Peyer's patch (tissue), 4 donors: ENCODE measurements at regions not wholly inside any gene's neighbourhood (a gene's known extent, or its start where the extent isn't known, plus 50 kb on each side); places are given as distances from the start of the nearest gene placed in this dataset.
"Not testable (repeated sequence)": the region's sequence is repeated elsewhere in the genome, so short reads cannot be mapped to it uniquely, and the experiment has no call there.

Experiments used
- POLR2A ChIP-seq, 2 donors: fragments of 450-650 bp; IDR thresholded peaks; one replicate each; pipeline ENCODE4 v1.5.1; 2017; ENCODE audit warnings: antibody characterized with exemption in 2 of 2, mild to moderate bottlenecking in 2 of 2, moderate library complexity in 2 of 2
- TF ChIP-seq, protein P1 (sequence below), 6 experiments: fragments of 450-650 bp in 4 of 6; fragments of 200-600 bp in 2 of 6; sonication (generic) in 1 of 6; IDR thresholded peaks; one replicate each; pipeline ENCODE4 v1.5.1; 2017 to 2019; ENCODE audit warnings: antibody characterized with exemption in 6 of 6, mild to moderate bottlenecking in 3 of 6, moderate library complexity in 1 of 6

DNA sequence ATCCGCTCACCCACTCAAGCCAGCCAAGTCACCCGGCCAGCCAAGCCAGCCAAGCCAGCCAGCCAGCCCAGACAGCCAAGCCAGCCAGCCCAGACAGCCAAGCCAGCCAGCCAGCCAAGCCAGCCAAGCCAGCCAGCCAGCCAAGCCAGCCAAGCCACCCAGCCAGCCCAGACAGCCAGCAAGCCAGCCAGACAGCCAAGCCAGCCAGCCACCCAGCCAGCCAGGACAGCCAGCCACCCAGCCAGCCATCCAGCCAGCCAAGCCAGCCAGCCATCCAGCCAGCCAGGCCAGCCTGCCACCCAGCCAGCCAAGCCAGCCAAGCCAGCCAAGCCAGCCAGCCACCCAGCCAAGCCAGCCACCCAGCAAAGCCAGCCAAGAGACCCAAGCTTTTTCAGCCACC, 316.8 kb upstream of the PLGLB2 start:
- TF ChIP-seq, protein P1, sequence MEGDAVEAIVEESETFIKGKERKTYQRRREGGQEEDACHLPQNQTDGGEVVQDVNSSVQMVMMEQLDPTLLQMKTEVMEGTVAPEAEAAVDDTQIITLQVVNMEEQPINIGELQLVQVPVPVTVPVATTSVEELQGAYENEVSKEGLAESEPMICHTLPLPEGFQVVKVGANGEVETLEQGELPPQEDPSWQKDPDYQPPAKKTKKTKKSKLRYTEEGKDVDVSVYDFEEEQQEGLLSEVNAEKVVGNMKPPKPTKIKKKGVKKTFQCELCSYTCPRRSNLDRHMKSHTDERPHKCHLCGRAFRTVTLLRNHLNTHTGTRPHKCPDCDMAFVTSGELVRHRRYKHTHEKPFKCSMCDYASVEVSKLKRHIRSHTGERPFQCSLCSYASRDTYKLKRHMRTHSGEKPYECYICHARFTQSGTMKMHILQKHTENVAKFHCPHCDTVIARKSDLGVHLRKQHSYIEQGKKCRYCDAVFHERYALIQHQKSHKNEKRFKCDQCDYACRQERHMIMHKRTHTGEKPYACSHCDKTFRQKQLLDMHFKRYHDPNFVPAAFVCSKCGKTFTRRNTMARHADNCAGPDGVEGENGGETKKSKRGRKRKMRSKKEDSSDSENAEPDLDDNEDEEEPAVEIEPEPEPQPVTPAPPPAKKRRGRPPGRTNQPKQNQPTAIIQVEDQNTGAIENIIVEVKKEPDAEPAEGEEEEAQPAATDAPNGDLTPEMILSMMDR (IDR thresholded peaks at IDR 0.05), result not testable (repeated sequence)
- not testable (repeated sequence) for TF ChIP-seq POLR2A (IDR thresholded peaks at IDR 0.05)
